Smooth muscle cell (in vitro differentiated cells): ENCODE measurements at regions not wholly inside any gene's neighbourhood (a gene's known extent, or its start where the extent isn't known, plus 50 kb on each side); places are given as distances from the start of the nearest gene placed in this dataset.
A peak's percentile ranks its signal among the peaks of the same experiment; 100 is the strongest.

Source experiments
- DNase-seq: peaks from one replicate; lab custom pipeline; 2025; ENCODE audit not compliant: unreplicated experiment; lab: John Stamatoyannopoulos, UW
- H2AFZ ChIP-seq: fragments of 200-600 bp; sonication (generic); 2 replicates; pipeline ENCODE4 v1.6.0; 2016; ENCODE audit warnings: antibody characterized with exemption, low read depth, mild to moderate bottlenecking
- H3F3A ChIP-seq: fragments of 200-600 bp; sonication (generic); 2 replicates; pipeline ENCODE4 v1.6.0; 2017; ENCODE audit warnings: antibody characterized with exemption, low read depth
- H3K27ac ChIP-seq: fragments of 200-600 bp; sonication (generic); 2 replicates; pipeline ENCODE4 v1.5.1; 2016; ENCODE audit warnings: low read depth, mild to moderate bottlenecking
- H3K27me3 ChIP-seq: fragments of 200-600 bp; sonication (generic); 2 replicates; pipeline ENCODE4 v1.6.1; 2016; ENCODE audit warnings: low read depth, mild to moderate bottlenecking
- H3K36me3 ChIP-seq: fragments of 200-600 bp; sonication (generic); 2 replicates; pipeline ENCODE4 v1.5.1; 2016; ENCODE audit warnings: low read depth
- H3K4me1 ChIP-seq: fragments of 200-600 bp; sonication (generic); 2 replicates; pipeline ENCODE4 v1.5.1; 2016; ENCODE audit warnings: low read depth
- H3K4me2 ChIP-seq: fragments of 200-600 bp; sonication (generic); 2 replicates; pipeline ENCODE4 v1.6.0; 2016; ENCODE audit warnings: mild to moderate bottlenecking
- H3K4me3 ChIP-seq: fragments of 200-600 bp; sonication (generic); 2 replicates; pipeline ENCODE4 v1.5.1; 2016; ENCODE audit warnings: mild to moderate bottlenecking
- H3K79me2 ChIP-seq: fragments of 200-600 bp; sonication (generic); 2 replicates; pipeline ENCODE4 v1.6.0; 2016; ENCODE audit warnings: low read depth, mild to moderate bottlenecking
- H3K9ac ChIP-seq: fragments of 200-600 bp; sonication (generic); 2 replicates; pipeline ENCODE4 v1.6.0; 2016; ENCODE audit warnings: low read depth
- H3K9me3 ChIP-seq: fragments of 200-600 bp; sonication (generic); replicated peaks from 2 replicates; pipeline ENCODE4 v1.5.1; 2016; ENCODE audit warnings: low read depth
- H4K20me1 ChIP-seq: fragments of 200-600 bp; sonication (generic); 2 replicates; pipeline ENCODE4 v1.6.0; 2016; ENCODE audit warnings: low read depth
- CTCF ChIP-seq: fragments of 200-600 bp; sonication (generic); IDR thresholded peaks from 2 replicates; pipeline ENCODE4 v1.5.1; 2017; ENCODE audit warnings: borderline replicate concordance, mild to moderate bottlenecking, antibody characterized with exemption; ENCODE audit not compliant: insufficient read depth, poor library complexity, severe bottlenecking
- WGBS: methylation state at CpG from one replicate; pipeline ENCODE4 v1.1.7; 2016; ENCODE audit warnings: low lambda C conversion rate; 5-methylcytosine and 5-hydroxymethylcytosine counted together

- peaks cover 7% of the 10 kb centered on the region for H3K4me1 ChIP-seq
- H3K9ac ChIP-seq = no peak overlapping the region
- no peak overlapping the region for H2AFZ ChIP-seq
- 23% methylated on average over 1 of the region's 1 CpG for whole genome bisulfite sequencing
- H3K79me2 ChIP-seq = no peaks in the 10 kb centered on the region
- no peak overlapping the region for H3K4me3 ChIP-seq
- no peaks in the 10 kb centered on the region for H4K20me1 ChIP-seq
- H3F3A ChIP-seq = no peaks in the 10 kb centered on the region
- no peak for DNase-seq
- peak overlapping the region; percentile 18 for H3K4me2 ChIP-seq
- peak; percentile 65 for TF ChIP-seq CTCF
- H3K9me3 ChIP-seq = no peaks in the 10 kb centered on the region
- no peaks in the 10 kb centered on the region for H3K36me3 ChIP-seq
- H3K27ac ChIP-seq = no peak overlapping the region
- H3K27me3 ChIP-seq = no peaks in the 10 kb centered on the region
Observed at GRCh38 chr2:106638043-106638442, 150.9 kb downstream of the CD8B2 start.

GRCh38 chr2:106638580-106638979, 151.4 kb downstream of the CD8B2 start:
- Histone ChIP-seq H3K27me3 (no peaks in the 10 kb centered on the region), H3K4me1 (peaks cover 7% of the 10 kb centered on the region), H3K27ac (no peak overlapping the region), H4K20me1 (no peaks in the 10 kb centered on the region), H3F3A (no peaks in the 10 kb centered on the region), H3K4me3 (no peak overlapping the region), H3K36me3 (no peaks in the 10 kb centered on the region), H3K9ac (no peak overlapping the region), H3K4me2 (peak overlapping the region; percentile 18), H3K9me3 (no peaks in the 10 kb centered on the region), H2AFZ (no peak overlapping the region), H3K79me2 (no peaks in the 10 kb centered on the region)
- no peak for TF ChIP-seq CTCF
- DNase-seq = no peak

GRCh38 chr2:106642679-106643078, 155.5 kb downstream of the CD8B2 start:
- H3K4me2 ChIP-seq = peak overlapping the region; percentile 35
- no peaks in the 10 kb centered on the region for H3F3A ChIP-seq
- no peaks in the 10 kb centered on the region for H3K9me3 ChIP-seq
- peak overlapping the region; percentile 52 for H2AFZ ChIP-seq
- no peaks in the 10 kb centered on the region for H3K79me2 ChIP-seq
- no peak for TF ChIP-seq CTCF
- H3K27me3 ChIP-seq = no peaks in the 10 kb centered on the region
- no peak overlapping the region for H3K4me3 ChIP-seq
- no peak for DNase-seq
- no peaks in the 10 kb centered on the region for H4K20me1 ChIP-seq
- peak overlapping the region; percentile 56 for H3K27ac ChIP-seq
- H3K36me3 ChIP-seq = no peaks in the 10 kb centered on the region
- no peak overlapping the region for H3K9ac ChIP-seq
- peaks cover 7% of the 10 kb centered on the region for H3K4me1 ChIP-seq

GRCh38 chr2:106644623-106645022, 157.5 kb downstream of the CD8B2 start:
- WGBS = 94% methylated on average over 4 of the region's 4 CpGs
- no peak for TF ChIP-seq CTCF
- no peaks in the 10 kb centered on the region for H4K20me1 ChIP-seq

More at GRCh38 chr2:106644623-106645022, 157.5 kb downstream of the CD8B2 start:
- Histone ChIP-seq H3K4me1 (peaks cover 15% of the 10 kb centered on the region), H3K9ac (no peak overlapping the region), H3K4me3 (no peak overlapping the region), H2AFZ (no peak overlapping the region), H3K9me3 (no peaks in the 10 kb centered on the region), H3K79me2 (no peaks in the 10 kb centered on the region), H3K27ac (no peak overlapping the region), H3F3A (no peaks in the 10 kb centered on the region), H3K36me3 (no peaks in the 10 kb centered on the region), H3K4me2 (no peak overlapping the region), H3K27me3 (no peaks in the 10 kb centered on the region)
- no peak for DNase-seq
